ENCODE measurements at regions not wholly inside any gene's neighbourhood (a gene's known extent, or its start where the extent isn't known, plus 50 kb on each side); places are given as distances from the start of the nearest gene placed in this dataset.

DNA sequence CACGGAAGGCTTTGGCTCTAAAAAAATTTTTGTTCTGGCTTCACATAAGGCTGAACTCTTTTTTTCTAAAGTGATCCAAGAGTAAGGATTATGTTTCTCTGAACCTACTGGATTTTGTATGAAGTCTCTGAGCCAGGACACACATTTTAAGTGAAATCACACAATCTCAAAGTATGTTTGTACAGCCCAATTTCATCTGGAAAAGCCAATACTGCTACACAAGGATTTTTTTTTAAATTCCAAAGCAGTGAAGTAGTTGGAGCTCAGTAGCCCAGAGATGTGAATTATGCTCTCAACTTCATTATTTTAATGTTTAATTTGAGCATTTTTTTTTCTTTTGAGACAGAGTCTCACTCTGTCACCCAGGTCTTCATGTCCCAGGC lies 243.9 kb downstream of the FAM43A start:
- Histone ChIP-seq H3K27ac (peak overlapping the region; percentile 25 to 33), H3K36me3 (no peaks in the 10 kb centered on the region), H3K27me3 (no peaks in the 10 kb centered on the region), H3K4me3 (no peak overlapping the region), H3K9me3 (no peaks in the 10 kb centered on the region), H3K4me1 (peaks cover 5 to 26% of the 10 kb centered on the region in 2 donors)
- intact Hi-C loops (cut with DNase I): no loop called here
- DNase-seq (ENCODE audit: low spot score in 2 of 2): no peak
- TF ChIP-seq, protein P1, sequence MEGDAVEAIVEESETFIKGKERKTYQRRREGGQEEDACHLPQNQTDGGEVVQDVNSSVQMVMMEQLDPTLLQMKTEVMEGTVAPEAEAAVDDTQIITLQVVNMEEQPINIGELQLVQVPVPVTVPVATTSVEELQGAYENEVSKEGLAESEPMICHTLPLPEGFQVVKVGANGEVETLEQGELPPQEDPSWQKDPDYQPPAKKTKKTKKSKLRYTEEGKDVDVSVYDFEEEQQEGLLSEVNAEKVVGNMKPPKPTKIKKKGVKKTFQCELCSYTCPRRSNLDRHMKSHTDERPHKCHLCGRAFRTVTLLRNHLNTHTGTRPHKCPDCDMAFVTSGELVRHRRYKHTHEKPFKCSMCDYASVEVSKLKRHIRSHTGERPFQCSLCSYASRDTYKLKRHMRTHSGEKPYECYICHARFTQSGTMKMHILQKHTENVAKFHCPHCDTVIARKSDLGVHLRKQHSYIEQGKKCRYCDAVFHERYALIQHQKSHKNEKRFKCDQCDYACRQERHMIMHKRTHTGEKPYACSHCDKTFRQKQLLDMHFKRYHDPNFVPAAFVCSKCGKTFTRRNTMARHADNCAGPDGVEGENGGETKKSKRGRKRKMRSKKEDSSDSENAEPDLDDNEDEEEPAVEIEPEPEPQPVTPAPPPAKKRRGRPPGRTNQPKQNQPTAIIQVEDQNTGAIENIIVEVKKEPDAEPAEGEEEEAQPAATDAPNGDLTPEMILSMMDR (IDR thresholded peaks at IDR 0.05): peak in 1 of 3 experiments; percentile 2

DNA sequence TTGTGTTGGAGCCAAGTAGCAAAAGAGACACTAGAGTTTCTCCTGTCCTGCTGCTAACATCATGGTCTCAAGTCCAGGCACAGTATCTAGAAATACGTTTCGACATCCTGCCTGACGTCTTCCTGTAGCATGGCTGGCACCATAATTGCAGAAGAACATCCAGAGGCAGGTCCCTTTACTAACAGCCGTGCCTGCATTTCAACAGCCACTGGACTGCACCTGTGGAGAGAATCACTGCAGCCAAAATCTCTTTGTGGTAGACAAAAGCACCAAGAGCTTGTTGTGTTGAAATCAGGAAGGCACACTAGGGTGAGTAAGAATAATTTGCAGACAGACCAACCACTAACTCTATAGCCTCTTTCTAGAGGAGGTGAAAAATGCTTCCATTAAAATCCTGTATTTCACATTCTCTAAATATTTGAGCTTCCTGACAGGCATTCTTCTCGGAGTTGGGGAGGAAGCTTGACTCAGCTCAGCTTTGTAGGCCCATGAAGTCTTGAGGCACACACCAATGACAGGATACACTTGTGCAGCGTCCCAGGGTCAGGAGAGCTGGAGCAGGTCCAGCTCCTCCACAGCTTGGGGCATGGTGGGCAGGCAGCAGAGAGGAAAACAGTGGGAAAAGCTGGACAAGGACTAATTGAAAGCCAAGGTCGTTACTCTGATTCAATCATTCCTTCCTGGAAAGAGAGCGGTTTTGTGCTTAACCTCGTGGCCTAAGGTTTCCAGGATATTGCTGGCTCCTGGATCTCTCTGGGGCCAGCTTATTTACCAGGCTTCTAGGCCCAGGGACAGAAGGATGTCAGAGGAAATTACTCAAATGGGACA lies 244.9 kb downstream of the FAM43A start:
- Histone ChIP-seq H3K36me3 (no peaks in the 10 kb centered on the region), H3K27me3 (no peaks in the 10 kb centered on the region), H3K4me3 (no peak overlapping the region), H3K4me1 (peaks cover 5 to 26% of the 10 kb centered on the region in 2 donors), H3K9me3 (no peaks in the 10 kb centered on the region), H3K27ac (peak overlapping the region; percentile 33 to 46)
- DNase-seq (ENCODE audit: low spot score in 2 of 2): no peak
- TF ChIP-seq, protein P1 (IDR thresholded peaks at IDR 0.05): no peak
- intact Hi-C loops (cut with DNase I): no loop called here

GRCh38 chr3:194931347-194931746 lies 245.7 kb downstream of the FAM43A start:
- no peaks in the 10 kb centered on the region for H3K27me3 ChIP-seq
- no peak overlapping the region for H3K4me3 ChIP-seq
- intact Hi-C loops (cut with DNase I): no loop called here
- peaks cover 5 to 26% of the 10 kb centered on the region in 2 donors for H3K4me1 ChIP-seq
- DNase-seq (ENCODE audit: low spot score in 2 of 2): no peak
- TF ChIP-seq, protein P1 (IDR thresholded peaks at IDR 0.05): no peak
- H3K9me3 ChIP-seq: no peaks in the 10 kb centered on the region
- no peaks in the 10 kb centered on the region for H3K36me3 ChIP-seq
- H3K27ac ChIP-seq: peak overlapping the region; percentile 28 to 46

- H3K4me1 ChIP-seq: peaks cover 5 to 26% of the 10 kb centered on the region in 2 donors
- H3K36me3 ChIP-seq: no peaks in the 10 kb centered on the region
- intact Hi-C loops (cut with DNase I): no loop called here
- H3K27ac ChIP-seq: peak overlapping the region; percentile 28 to 46
- no peak for DNase-seq (ENCODE audit: low spot score in 2 of 2)
- H3K27me3 ChIP-seq: no peaks in the 10 kb centered on the region
- TF ChIP-seq, protein P1 (IDR thresholded peaks at IDR 0.05): no peak
- H3K9me3 ChIP-seq: no peaks in the 10 kb centered on the region
- no peak overlapping the region for H3K4me3 ChIP-seq
Measured at GRCh38 chr3:194931865-194932264, 246.2 kb downstream of the FAM43A start.

DNA sequence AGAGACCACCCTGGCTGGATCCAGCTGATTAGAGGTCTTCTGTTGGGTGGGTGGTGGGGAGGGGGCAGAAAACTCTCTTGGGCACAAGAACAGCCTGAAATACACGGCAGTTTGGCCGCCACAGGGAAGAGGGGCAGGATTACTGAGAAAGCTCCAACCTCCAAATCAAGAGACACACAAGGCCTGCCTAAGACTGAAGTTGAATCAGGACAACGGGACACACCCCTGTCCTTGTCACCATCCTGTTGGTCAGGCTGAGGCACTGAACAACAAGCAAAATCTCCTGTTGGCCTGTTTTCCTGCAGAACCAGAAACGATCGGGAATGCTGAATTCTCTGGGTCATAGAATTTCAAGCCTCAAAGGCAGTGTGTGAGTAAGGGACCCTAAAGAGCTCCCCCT lies 247.8 kb downstream of the FAM43A start:
- TF ChIP-seq, protein P1 (IDR thresholded peaks at IDR 0.05): no peak
- DNase-seq (ENCODE audit: low spot score in 2 of 2): no peak
- Histone ChIP-seq H3K4me3 (no peak overlapping the region), H3K4me1 (peaks cover 5 to 26% of the 10 kb centered on the region in 2 donors), H3K36me3 (no peaks in the 10 kb centered on the region), H3K27ac (no peak overlapping the region), H3K9me3 (no peaks in the 10 kb centered on the region), H3K27me3 (no peaks in the 10 kb centered on the region)
- intact Hi-C loops (cut with DNase I): no loop called here

Data from ascending aorta (tissue), 2 donors.